HCT116 (cell line): ENCODE measurements at regions not wholly inside any gene's neighbourhood (a gene's known extent, or its start where the extent isn't known, plus 50 kb on each side); places are given as distances from the start of the nearest gene placed in this dataset.

Source experiments
- ATAC-seq: fragments of 200-7000 bp; cut with Tn5 transposase; 2 replicates; pipeline ENCODE4 v1.9.1; 2020; ENCODE audit warnings: mild to moderate bottlenecking, moderate library complexity
- BruUV-seq: library from RNA; stranded (reverse); fragments of 400-500 nt; replicated peaks from 2 replicates; lab custom pipeline; 2021; lab: Mats Ljungman, UMichigan
- CTCF ChIA-PET: fragments of 300-600 bp; sonication (Branson Sonifier 250); formaldehyde crosslinking; loops from one replicate; lab custom pipeline; 2021; ENCODE audit warnings: antibody characterized with exemption; lab: Charles Lee
- POLR2A ChIA-PET: fragments of 300-600, 350-600 bp; sonication (Branson Sonifier 250); formaldehyde crosslinking; loops from one replicate; lab custom pipeline; 2021; ENCODE audit warnings: antibody characterized with exemption; lab: Charles Lee
- RAD21 ChIA-PET, 2 experiments: fragments of 300-600 bp; sonication (Branson Sonifier 250); formaldehyde crosslinking; loops; one replicate each; lab custom pipeline; 2023; ENCODE audit warnings: low total read pairs in 2 of 2; ENCODE audit not compliant: uncharacterized antibody in 2 of 2, unreplicated experiment in 2 of 2, low non-redundant PET in 1 of 2; lab: Charles Lee
- DNase-seq: peaks from one replicate; pipeline ENCODE4 v3.0.0-alpha.2; 2010; ENCODE audit warnings: low read depth, low spot score
- H2AFZ ChIP-seq: fragments of 200-600 bp; shearing (Covaris generic), sonication (generic); 2 replicates; pipeline ENCODE4 v1.6.1; 2017; ENCODE audit warnings: low read depth, mixed run types, mixed read lengths, antibody characterized with exemption, low read length; ENCODE audit not compliant: poor library complexity, severe bottlenecking
- H3K27ac ChIP-seq: 2 replicates; pipeline ENCODE4 v1.5.1; 2012; ENCODE audit warnings: low read depth, low read length
- H3K27me3 ChIP-seq: fragments of 200-600 bp; sonication (generic); 2 replicates; pipeline ENCODE4 v1.6.1; 2016; ENCODE audit warnings: mixed run types, low read length, mixed read lengths; ENCODE audit not compliant: insufficient read depth
- H3K36me3 ChIP-seq, 2 experiments: fragments of 200-500 bp in 1 of 2; fragments of 200-600 bp in 1 of 2; sonication (Bioruptor generic) in 1 of 2; sonication (generic) in 1 of 2; 2 replicates each; pipeline versions ENCODE4 v1.5.1 to v1.6.1; 2014 to 2016; ENCODE audit warnings: low read length in 2 of 2, inconsistent platforms in 1 of 2, mixed read lengths in 1 of 2, mixed run types in 1 of 2; ENCODE audit not compliant: insufficient read depth in 2 of 2, control insufficient read depth in 1 of 2
- H3K4me1 ChIP-seq, 2 experiments: fragments of 200-600 bp in 1 of 2; sonication (generic) in 1 of 2; 2 replicates each; pipeline versions ENCODE4 v1.5.1 to v1.6.1; 2012 to 2017; ENCODE audit warnings: low read length in 2 of 2, inconsistent platforms in 1 of 2, mild to moderate bottlenecking in 1 of 2, mixed read lengths in 1 of 2, mixed run types in 1 of 2, moderate library complexity in 1 of 2; ENCODE audit not compliant: insufficient read depth in 2 of 2, control insufficient read depth in 1 of 2
- H3K4me2 ChIP-seq: fragments of 200-600 bp; sonication (generic); 2 replicates; pipeline ENCODE4 v1.6.1; 2017; ENCODE audit warnings: mixed run types, low read length, mixed read lengths
- H3K4me3 ChIP-seq, 2 experiments: fragments of 200-600 bp in 1 of 2; sonication (generic) in 1 of 2; replicated peaks in 1 of 2; 2 replicates each; pipeline ENCODE4 v1.5.1; 2011 to 2016; ENCODE audit warnings: low read length in 2 of 2, control low read depth in 1 of 2, low read depth in 1 of 2, mild to moderate bottlenecking in 1 of 2, mixed read lengths in 1 of 2, mixed run types in 1 of 2
- H3K79me2 ChIP-seq: fragments of 200-600 bp; sonication (generic); 2 replicates; pipeline ENCODE4 v1.6.1; 2017; ENCODE audit warnings: mild to moderate bottlenecking, mixed run types, low read length, moderate library complexity, mixed read lengths; ENCODE audit not compliant: insufficient read depth
- H3K9ac ChIP-seq: fragments of 200-600 bp; sonication (generic); 2 replicates; pipeline ENCODE4 v1.6.1; 2016; ENCODE audit warnings: low read length, mixed read lengths
- H3K9me2 ChIP-seq: fragments of 200-600 bp; sonication (generic), shearing (Covaris generic); 2 replicates; pipeline ENCODE4 v1.6.1; 2017; ENCODE audit warnings: mixed run types, mild to moderate bottlenecking, moderate library complexity; ENCODE audit not compliant: insufficient read depth
- H3K9me3 ChIP-seq, 2 experiments: fragments of 200-500 bp in 1 of 2; fragments of 200-600 bp in 1 of 2; sonication (Bioruptor generic) in 1 of 2; sonication (generic) in 1 of 2; 2 replicates each; pipeline ENCODE4 v1.6.1; 2014 to 2017; ENCODE audit warnings: low read length in 2 of 2, mixed read lengths in 2 of 2, inconsistent platforms in 1 of 2, low read depth in 1 of 2, mild to moderate bottlenecking in 1 of 2, mixed run types in 1 of 2, moderate library complexity in 1 of 2; ENCODE audit not compliant: control insufficient read depth in 1 of 2, insufficient read depth in 1 of 2
- H4K20me1 ChIP-seq: fragments of 200-600 bp; sonication (generic), shearing (Covaris generic); 2 replicates; pipeline ENCODE4 v1.6.1; 2017; ENCODE audit warnings: mixed run types, mild to moderate bottlenecking, moderate library complexity; ENCODE audit not compliant: insufficient read depth
- CBX3 ChIP-seq: IDR thresholded peaks from 2 replicates; pipeline ENCODE4 v1.6.1; 2012; ENCODE audit warnings: low read depth
- EGR1 ChIP-seq: IDR thresholded peaks from 2 replicates; pipeline ENCODE4 v1.6.1; 2012; ENCODE audit warnings: low read depth
- EZH2 ChIP-seq: fragments of 200-600 bp; sonication (generic); IDR thresholded peaks from 2 replicates; pipeline ENCODE4 v1.6.1; 2017; ENCODE audit warnings: antibody characterized with exemption, mixed run types
- EZH2phosphoT487 ChIP-seq: fragments of 200-600 bp; IDR thresholded peaks from 2 replicates; pipeline ENCODE4 v1.6.1; 2018; ENCODE audit warnings: antibody characterized with exemption, borderline replicate concordance
- JUND ChIP-seq: IDR thresholded peaks from 2 replicates; pipeline ENCODE4 v1.6.1; 2012
- TCF7L2 ChIP-seq: IDR thresholded peaks from 2 replicates; pipeline ENCODE4 v1.7.0; 2011; ENCODE audit warnings: borderline replicate concordance, inconsistent platforms; ENCODE audit not compliant: insufficient read depth, insufficient read length; ENCODE audit errors: extremely low read depth
- YY1 ChIP-seq: IDR thresholded peaks from 2 replicates; pipeline ENCODE4 v1.6.1; 2011; ENCODE audit warnings: low read length, low read depth, moderate library complexity, mild to moderate bottlenecking; ENCODE audit not compliant: insufficient replicate concordance; ENCODE audit errors: extremely low read depth
- intact Hi-C: fragments of 100-400 bp; cut with micrococcal nuclease; formaldehyde crosslinking; loops from 2 replicates; pipeline ENCODE4 v1.10.0; 2022
- TF ChIP-seq, protein P1 (sequence below): IDR thresholded peaks from 2 replicates; pipeline ENCODE4 v1.6.1; 2012
- TF ChIP-seq, protein P2 (sequence below): IDR thresholded peaks from 2 replicates; pipeline ENCODE4 v1.6.1; 2011; ENCODE audit warnings: mild to moderate bottlenecking, low read length, moderate library complexity; ENCODE audit not compliant: insufficient replicate concordance; ENCODE audit errors: extremely low read depth

DNA sequence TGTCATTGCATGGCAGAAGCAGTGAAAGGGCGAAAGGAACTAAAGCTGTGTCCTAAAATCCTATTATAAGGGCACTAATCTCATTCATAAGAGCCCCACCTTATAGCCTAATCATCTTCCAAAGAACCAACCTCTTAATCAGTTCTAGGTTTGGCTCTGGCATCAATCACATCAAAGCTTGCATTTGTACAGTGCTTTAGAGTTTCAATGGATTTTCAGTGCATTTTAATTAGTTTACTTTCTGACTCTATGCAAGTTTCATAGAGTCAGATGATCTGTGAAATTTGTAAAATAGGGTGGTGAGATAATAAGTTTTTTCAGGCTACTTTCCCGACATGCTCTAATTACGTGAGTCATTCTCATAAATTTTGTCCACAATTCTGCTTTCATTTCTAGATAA is 341.1 kb downstream of the DIPK2A start:
- ChIA-PET POLR2A (no interaction called here), CTCF (no interaction called here), RAD21 (no interaction called here)
- DNase-seq (no peak), ATAC-seq (no peak)
- no TSS peak for BruUV-seq
- Histone ChIP-seq H3K9me2 (no peaks in the 10 kb centered on the region), H3K27ac (no peak overlapping the region), H3K4me2 (no peak overlapping the region), H3K9ac (no peak overlapping the region), H2AFZ (no peak overlapping the region), H3K27me3 (no peaks in the 10 kb centered on the region), H4K20me1 (no peaks in the 10 kb centered on the region), H3K79me2 (no peaks in the 10 kb centered on the region), H3K36me3 (no peaks in the 10 kb centered on the region), H3K4me1 (no peaks in the 10 kb centered on the region), H3K9me3 (no peaks in the 10 kb centered on the region), H3K4me3 (no peak overlapping the region)
- intact Hi-C loops = no loop called here
- TF ChIP-seq, protein P1, sequence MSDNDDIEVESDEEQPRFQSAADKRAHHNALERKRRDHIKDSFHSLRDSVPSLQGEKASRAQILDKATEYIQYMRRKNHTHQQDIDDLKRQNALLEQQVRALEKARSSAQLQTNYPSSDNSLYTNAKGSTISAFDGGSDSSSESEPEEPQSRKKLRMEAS = no peak
- TF ChIP-seq EGR1 (no peak), CBX3 (no peak), EZH2phosphoT487 (no peak), JUND (no peak), EZH2 (no peak), YY1 (no peak), TCF7L2 (no peak)
- TF ChIP-seq, protein P2, sequence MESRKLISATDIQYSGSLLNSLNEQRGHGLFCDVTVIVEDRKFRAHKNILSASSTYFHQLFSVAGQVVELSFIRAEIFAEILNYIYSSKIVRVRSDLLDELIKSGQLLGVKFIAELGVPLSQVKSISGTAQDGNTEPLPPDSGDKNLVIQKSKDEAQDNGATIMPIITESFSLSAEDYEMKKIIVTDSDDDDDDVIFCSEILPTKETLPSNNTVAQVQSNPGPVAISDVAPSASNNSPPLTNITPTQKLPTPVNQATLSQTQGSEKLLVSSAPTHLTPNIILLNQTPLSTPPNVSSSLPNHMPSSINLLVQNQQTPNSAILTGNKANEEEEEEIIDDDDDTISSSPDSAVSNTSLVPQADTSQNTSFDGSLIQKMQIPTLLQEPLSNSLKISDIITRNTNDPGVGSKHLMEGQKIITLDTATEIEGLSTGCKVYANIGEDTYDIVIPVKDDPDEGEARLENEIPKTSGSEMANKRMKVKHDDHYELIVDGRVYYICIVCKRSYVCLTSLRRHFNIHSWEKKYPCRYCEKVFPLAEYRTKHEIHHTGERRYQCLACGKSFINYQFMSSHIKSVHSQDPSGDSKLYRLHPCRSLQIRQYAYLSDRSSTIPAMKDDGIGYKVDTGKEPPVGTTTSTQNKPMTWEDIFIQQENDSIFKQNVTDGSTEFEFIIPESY = no peak
